HG02678 (cell line): ENCODE measurements at regions not wholly inside any gene's neighbourhood (a gene's known extent, or its start where the extent isn't known, plus 50 kb on each side); places are given as distances from the start of the nearest gene placed in this dataset.
"Not testable (repeated sequence)": the region's sequence is repeated elsewhere in the genome, so short reads cannot be mapped to it uniquely, and the experiment has no call there.

Source experiments
- ATAC-seq: cut with Tn5 transposase; IDR thresholded peaks from one replicate; pipeline ENCODE4 v1.9.1; 2021; ENCODE audit warnings: mild to moderate bottlenecking, moderate library complexity; ENCODE audit not compliant: unreplicated experiment

DNA sequence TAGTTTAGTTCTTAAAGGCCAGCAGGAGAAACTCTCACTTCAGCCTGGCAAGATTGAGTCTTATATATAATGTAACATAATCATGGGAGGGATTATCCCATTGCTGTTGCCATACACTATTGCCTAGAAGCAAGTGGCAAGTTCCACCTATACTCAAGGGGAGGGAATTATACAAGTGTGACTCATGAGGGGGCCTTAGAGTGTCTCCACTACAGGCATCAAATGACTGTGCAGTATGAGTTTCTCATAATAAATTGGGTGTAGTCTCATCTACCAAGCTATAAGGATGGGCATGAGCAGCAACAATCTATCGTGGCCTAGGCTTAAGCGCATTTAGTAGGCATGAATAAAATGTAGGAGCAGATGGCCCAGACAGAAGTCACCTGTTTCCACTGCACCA lies 89.1 kb upstream of the C1GALT1C1 start:
- ATAC-seq, result no peak

DNA sequence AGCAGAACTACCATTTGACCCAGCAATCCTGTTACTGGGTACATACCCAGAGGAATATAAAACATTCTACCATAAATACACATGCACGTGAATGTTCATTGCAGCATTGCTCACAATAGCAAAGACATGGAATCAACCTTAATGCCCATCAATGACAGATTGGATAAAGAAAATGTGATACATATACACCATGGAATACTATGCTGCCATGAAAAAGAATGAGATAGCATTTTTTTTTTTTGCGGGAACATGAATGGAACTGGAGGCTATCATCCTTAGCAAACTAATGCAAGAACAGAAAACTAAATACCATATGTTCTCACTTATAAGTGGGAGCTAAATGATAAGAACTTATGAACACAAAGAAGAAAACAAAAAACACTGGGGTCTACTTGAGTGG lies 72.5 kb upstream of the C1GALT1C1 start:
- ATAC-seq, result not testable (repeated sequence)

DNA sequence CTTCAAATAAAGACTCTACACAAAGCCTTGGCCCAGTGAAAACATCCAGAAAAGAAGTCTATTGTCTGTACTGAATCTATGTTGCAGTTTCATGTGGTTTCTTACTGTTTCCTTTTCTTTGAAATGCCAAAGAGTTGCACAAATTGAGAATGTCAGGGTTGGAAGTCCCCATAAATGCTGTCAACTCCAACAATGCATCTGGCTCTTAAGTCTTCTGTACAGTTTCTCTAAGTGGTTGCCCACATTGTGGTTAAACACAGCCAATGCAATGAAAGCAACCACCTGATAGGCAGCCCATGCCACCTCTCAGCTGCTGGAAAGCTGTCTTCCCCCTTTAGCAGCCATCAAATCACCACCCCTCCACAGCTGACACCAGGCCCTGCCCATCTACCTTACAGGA lies 67.2 kb upstream of the C1GALT1C1 start:
- peak; percentile 95 for ATAC-seq

DNA sequence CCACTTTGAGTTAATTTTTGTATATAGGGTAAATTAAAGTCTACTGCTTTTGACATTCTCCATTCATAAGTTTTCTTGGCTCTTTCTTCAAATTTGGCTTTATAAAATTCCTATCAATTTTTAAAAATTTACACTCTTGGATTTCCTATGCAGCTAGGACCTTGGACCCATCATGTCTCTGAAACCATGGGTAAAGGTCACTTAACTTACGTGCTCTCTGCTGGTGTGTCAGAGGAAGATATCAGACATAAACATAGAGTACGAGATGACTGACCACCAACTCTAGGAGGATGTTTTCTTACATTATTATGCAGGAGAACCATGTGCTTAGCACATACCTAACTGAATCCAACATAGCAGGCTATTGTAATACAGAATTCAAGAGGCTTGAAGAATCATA lies 62.5 kb upstream of the C1GALT1C1 start:
- no peak for ATAC-seq

DNA sequence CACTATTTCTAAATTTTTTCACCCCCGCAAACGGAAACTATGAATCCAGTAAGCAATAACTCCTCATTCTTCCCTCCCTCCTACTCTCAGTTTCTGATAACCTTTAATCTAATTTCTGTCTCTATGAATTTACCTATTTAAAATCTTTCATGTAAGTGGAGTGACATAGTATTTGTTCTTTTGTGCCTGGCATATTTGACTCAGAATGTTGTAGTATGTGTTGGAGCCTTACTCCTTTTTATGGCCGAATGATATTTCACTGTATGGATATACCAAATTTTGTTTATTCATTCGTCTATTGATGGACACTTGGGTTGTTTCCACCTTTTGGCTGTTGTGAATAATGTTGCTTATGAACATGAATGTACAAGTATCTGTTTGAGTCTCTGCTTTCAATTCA lies 61.1 kb upstream of the C1GALT1C1 start:
- no peak for ATAC-seq

DNA sequence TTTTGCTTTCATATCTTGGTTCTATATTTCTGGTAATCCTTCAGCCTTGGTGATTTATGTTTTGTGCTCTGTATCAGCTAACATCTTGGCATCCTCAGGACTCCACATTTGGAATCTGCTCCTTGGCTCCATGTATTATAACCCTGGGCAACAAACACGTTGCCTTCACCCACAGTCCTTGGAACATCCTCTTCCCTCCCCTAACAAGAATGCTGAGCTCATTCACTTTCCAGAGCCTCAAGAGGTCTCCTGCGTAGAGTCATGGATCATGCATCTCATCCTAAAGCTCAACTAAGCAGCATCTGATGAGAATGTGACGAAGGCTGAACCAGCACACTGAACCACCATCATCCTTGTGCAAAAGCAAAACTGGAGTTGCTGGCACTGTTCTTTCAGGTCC lies 60.5 kb upstream of the C1GALT1C1 start:
- ATAC-seq, result no peak

DNA sequence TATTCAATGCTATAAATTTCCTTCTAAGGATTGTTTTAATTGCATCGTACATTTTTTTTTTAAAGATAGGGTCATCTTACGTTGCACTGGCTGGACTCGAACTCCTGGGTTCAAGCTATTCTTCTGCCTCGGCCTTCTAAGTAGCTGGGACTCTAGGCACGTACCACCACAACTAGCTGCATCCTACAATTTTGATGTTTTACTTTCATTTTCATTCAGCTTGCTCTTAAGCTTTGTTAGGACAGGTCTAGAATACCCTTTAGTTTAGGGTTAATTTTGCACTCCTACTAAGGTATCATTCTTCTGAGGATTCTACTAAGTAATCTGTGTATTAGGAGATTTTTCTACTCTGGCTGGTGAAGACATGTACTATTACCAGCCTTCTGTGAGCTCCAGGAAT lies 50.2 kb upstream of the C1GALT1C1 start:
- no peak for ATAC-seq
